ENCODE measurements at regions not wholly inside any gene's neighbourhood (a gene's known extent, or its start where the extent isn't known, plus 50 kb on each side); places are given as distances from the start of the nearest gene placed in this dataset.

DNA sequence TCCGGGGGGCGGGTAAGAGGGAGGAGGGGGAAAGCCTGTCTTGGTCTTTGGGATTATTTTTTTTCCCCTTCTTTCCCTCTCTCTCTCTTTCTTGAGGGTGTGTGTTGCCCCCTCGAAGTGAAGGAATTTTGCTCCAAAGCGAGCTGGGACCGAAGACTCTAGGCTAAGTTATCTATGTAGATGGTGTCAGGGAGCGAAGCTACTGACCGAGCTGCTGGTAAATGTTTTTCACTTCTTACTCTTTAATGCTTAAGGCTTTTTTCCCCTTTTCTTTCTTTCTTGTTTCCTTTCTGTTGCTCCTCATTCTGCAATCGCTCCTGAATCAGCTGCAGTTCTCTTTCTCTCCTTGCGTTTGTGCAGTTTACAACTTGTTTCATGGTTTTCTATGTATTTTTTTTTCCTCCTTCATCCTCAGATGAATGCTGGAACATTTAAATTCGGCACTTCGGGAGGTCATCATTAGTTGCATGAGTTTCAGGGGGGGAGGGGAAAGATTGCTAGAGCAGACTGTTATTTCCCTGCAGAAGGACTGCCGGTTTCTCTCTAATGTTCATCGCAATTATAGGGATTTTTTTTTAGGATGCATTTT lies 1312.0 kb upstream of the WWC1 start:
- Mint-ChIP-seq H3K4me1 (peaks cover 0 to 2% (median 1%) of the 10 kb centered on the region in 4 donors), H3K27me3 (peaks cover 0 to 11% of the 10 kb centered on the region in 2 donors), H3K9me3 (peaks cover 0 to 3% (median 0%) of the 10 kb centered on the region in 8 donors), H3K36me3 (no peaks in the 10 kb centered on the region), H3K4me3 (peak overlapping the region in 6 of 8 donors; percentile 3 to 80 (median 43)), H3K27ac (peak overlapping the region in 1 of 7 donors; percentile 3)
- no peak overlapping the region for H3K27ac ChIP-seq (ENCODE audit: low read depth, low read length)
- POLR2A ChIA-PET (ENCODE audit: partially characterized antibody) = no interaction called here
- H3K36me3 ChIP-seq (ENCODE audit: insufficient read depth, low read length) = no peaks in the 10 kb centered on the region
- no peak overlapping the region for H3K4me3 ChIP-seq (ENCODE audit: low read length in 2 of 2)
- no peaks in the 10 kb centered on the region for H3K4me1 ChIP-seq (ENCODE audit: insufficient read depth, low read length)
- no peak for DNase-seq
- H3K9me3 ChIP-seq (ENCODE audit: control insufficient read depth in 1 of 2, low read length in 2 of 2) = no peaks in the 10 kb centered on the region
- CTCF ChIA-PET (ENCODE audit: partially characterized antibody) = no interaction called here
- no peaks in the 10 kb centered on the region for H3K27me3 ChIP-seq (ENCODE audit: insufficient read depth, low read length)
- intact Hi-C loops (cut with micrococcal nuclease) = no loop called here

DNA sequence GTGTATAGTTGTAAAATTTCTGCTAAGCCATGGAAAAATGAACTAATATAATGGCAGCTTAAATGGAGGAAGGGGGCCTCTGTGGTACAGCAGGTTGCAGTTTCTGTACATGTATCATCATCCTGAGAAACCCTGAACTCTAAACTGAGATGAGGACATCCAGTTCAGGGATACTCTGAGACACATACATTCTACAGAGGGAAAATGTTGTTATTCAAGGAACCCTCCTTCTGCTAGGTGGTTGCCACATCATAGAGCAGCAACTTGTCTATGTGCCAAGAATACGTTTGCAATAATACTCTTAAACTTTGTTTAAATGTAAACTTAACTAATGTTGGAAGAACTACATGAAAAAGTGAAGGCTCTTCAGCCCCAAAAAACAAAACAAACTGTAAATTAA lies 1310.8 kb upstream of the WWC1 start:
- POLR2A ChIA-PET (ENCODE audit: partially characterized antibody) = no interaction called here
- peak overlapping the region in 2 of 8 donors; percentile 1 to 43 for H3K4me3 Mint-ChIP-seq
- no peaks in the 10 kb centered on the region for H3K27me3 ChIP-seq (ENCODE audit: insufficient read depth, low read length)
- H3K4me1 Mint-ChIP-seq = peaks cover 0 to 2% (median 1%) of the 10 kb centered on the region in 4 donors
- H3K9me3 ChIP-seq (ENCODE audit: control insufficient read depth in 1 of 2, low read length in 2 of 2) = no peaks in the 10 kb centered on the region
- H3K36me3 ChIP-seq (ENCODE audit: insufficient read depth, low read length) = no peaks in the 10 kb centered on the region
- no peaks in the 10 kb centered on the region for H3K9me3 Mint-ChIP-seq
- no peaks in the 10 kb centered on the region for H3K4me1 ChIP-seq (ENCODE audit: insufficient read depth, low read length)
- no peak for DNase-seq
- CTCF ChIA-PET (ENCODE audit: partially characterized antibody) = no interaction called here
- H3K27me3 Mint-ChIP-seq = peaks cover 0 to 11% of the 10 kb centered on the region in 2 donors
- H3K27ac ChIP-seq (ENCODE audit: low read depth, low read length) = no peak overlapping the region
- no peak overlapping the region for H3K4me3 ChIP-seq (ENCODE audit: low read length in 2 of 2)
- intact Hi-C loops (cut with micrococcal nuclease) = no loop called here
- no peak overlapping the region for H3K27ac Mint-ChIP-seq
- H3K36me3 Mint-ChIP-seq = no peaks in the 10 kb centered on the region

DNA sequence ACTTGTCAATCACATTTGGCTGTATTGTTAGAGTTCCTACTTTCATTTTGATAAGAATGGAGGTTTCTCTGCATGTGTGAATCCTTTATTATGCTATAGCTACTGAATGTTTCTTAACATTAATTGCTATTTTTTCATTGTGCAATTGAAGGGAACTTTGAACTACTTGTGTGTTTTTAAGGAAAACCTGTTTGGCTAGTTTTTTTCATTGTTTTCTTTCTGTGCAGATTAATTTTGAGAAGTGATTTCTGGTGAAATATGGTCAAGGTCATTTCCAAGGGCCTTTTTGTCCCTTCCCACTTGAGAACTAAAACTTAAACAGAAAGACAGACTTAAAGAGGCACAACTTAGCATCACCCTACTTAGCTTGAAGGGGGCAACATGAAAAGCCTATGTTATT lies 1309.2 kb upstream of the WWC1 start:
- no peak overlapping the region for H3K27ac ChIP-seq (ENCODE audit: low read depth, low read length)
- H3K4me1 Mint-ChIP-seq = peaks cover 0 to 2% (median 1%) of the 10 kb centered on the region in 4 donors
- POLR2A ChIA-PET (ENCODE audit: partially characterized antibody) = no interaction called here
- H3K4me3 Mint-ChIP-seq = no peak overlapping the region
- no peaks in the 10 kb centered on the region for H3K36me3 ChIP-seq (ENCODE audit: insufficient read depth, low read length)
- H3K27ac Mint-ChIP-seq = no peak overlapping the region
- peaks cover 0 to 4% (median 0%) of the 10 kb centered on the region in 8 donors for H3K9me3 Mint-ChIP-seq
- H3K4me1 ChIP-seq (ENCODE audit: insufficient read depth, low read length) = no peaks in the 10 kb centered on the region
- no peaks in the 10 kb centered on the region for H3K36me3 Mint-ChIP-seq
- DNase-seq = no peak
- H3K27me3 Mint-ChIP-seq = peaks cover 0 to 11% of the 10 kb centered on the region in 2 donors
- no peaks in the 10 kb centered on the region for H3K9me3 ChIP-seq (ENCODE audit: control insufficient read depth in 1 of 2, low read length in 2 of 2)
- no peaks in the 10 kb centered on the region for H3K27me3 ChIP-seq (ENCODE audit: insufficient read depth, low read length)
- H3K4me3 ChIP-seq (ENCODE audit: low read length in 2 of 2) = no peak overlapping the region
- intact Hi-C loops (cut with micrococcal nuclease) = no loop called here
- CTCF ChIA-PET (ENCODE audit: partially characterized antibody) = no interaction called here

DNA sequence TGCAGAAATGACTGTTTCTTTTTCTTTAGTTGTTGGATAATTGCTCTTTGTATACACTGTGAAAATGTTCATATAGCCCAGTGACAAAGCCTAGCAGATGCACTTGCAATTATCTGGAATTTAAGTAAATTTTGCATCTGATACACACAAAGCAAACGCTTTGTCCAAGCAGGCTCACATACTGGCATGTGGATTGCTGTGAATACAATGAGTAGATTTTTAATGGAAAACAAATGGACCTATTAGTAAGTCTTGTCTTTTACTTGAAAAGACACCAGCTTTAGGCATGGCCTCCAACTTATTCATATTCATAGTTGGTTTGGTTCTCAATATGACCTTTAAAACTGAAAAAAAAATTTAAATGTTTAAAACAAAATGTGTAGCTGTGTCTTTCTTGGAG lies 1299.8 kb upstream of the WWC1 start:
- no peaks in the 10 kb centered on the region for H3K4me1 Mint-ChIP-seq
- intact Hi-C loops (cut with micrococcal nuclease) = no loop called here
- Histone ChIP-seq H3K4me3 (ENCODE audit: low read length in 2 of 2) (no peak overlapping the region), H3K36me3 (ENCODE audit: insufficient read depth, low read length) (no peaks in the 10 kb centered on the region), H3K9me3 (ENCODE audit: control insufficient read depth in 1 of 2, low read length in 2 of 2) (no peaks in the 10 kb centered on the region), H3K27ac (ENCODE audit: low read depth, low read length) (no peak overlapping the region), H3K27me3 (ENCODE audit: insufficient read depth, low read length) (no peaks in the 10 kb centered on the region), H3K4me1 (ENCODE audit: insufficient read depth, low read length) (no peaks in the 10 kb centered on the region)
- DNase-seq = no peak
- ChIA-PET POLR2A (ENCODE audit: partially characterized antibody) (no interaction called here), CTCF (ENCODE audit: partially characterized antibody) (no interaction called here)
- H3K36me3 Mint-ChIP-seq = no peaks in the 10 kb centered on the region
- H3K9me3 Mint-ChIP-seq = peaks cover 0 to 18% (median 8%) of the 10 kb centered on the region in 8 donors
- no peak overlapping the region for H3K4me3 Mint-ChIP-seq
- H3K27ac Mint-ChIP-seq = no peak overlapping the region
- H3K27me3 Mint-ChIP-seq = no peaks in the 10 kb centered on the region

DNA sequence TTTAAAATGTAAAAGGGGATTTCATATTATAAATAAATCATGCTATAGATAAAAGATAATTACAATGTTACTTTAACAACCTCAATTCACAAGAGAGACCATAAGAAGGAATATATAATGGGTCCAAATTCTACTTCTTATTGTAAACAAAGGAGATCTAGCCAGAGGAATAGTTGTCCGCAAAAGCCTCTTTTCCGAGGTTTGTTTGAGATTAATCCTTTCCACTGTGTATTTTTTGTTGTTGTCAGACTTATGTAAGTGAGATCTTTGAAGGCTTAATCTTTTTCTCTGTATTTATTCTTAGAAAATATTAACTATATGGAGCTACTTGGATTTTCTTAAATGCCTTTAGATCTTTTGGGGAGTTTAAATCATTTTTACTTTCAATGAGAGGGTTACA lies 1299.3 kb upstream of the WWC1 start:
- H3K27ac ChIP-seq (ENCODE audit: low read depth, low read length) = no peak overlapping the region
- H3K36me3 ChIP-seq (ENCODE audit: insufficient read depth, low read length) = no peaks in the 10 kb centered on the region
- Mint-ChIP-seq H3K27me3 (no peaks in the 10 kb centered on the region), H3K9me3 (peaks cover 0 to 18% (median 8%) of the 10 kb centered on the region in 8 donors), H3K36me3 (no peaks in the 10 kb centered on the region), H3K27ac (no peak overlapping the region), H3K4me3 (no peak overlapping the region), H3K4me1 (no peaks in the 10 kb centered on the region)
- no peak for DNase-seq
- no peaks in the 10 kb centered on the region for H3K4me1 ChIP-seq (ENCODE audit: insufficient read depth, low read length)
- no peaks in the 10 kb centered on the region for H3K27me3 ChIP-seq (ENCODE audit: insufficient read depth, low read length)
- intact Hi-C loops (cut with micrococcal nuclease) = no loop called here
- H3K9me3 ChIP-seq (ENCODE audit: control insufficient read depth in 1 of 2, low read length in 2 of 2) = no peaks in the 10 kb centered on the region
- CTCF ChIA-PET (ENCODE audit: partially characterized antibody) = no interaction called here
- POLR2A ChIA-PET (ENCODE audit: partially characterized antibody) = no interaction called here
- H3K4me3 ChIP-seq (ENCODE audit: low read length in 2 of 2) = no peak overlapping the region

DNA sequence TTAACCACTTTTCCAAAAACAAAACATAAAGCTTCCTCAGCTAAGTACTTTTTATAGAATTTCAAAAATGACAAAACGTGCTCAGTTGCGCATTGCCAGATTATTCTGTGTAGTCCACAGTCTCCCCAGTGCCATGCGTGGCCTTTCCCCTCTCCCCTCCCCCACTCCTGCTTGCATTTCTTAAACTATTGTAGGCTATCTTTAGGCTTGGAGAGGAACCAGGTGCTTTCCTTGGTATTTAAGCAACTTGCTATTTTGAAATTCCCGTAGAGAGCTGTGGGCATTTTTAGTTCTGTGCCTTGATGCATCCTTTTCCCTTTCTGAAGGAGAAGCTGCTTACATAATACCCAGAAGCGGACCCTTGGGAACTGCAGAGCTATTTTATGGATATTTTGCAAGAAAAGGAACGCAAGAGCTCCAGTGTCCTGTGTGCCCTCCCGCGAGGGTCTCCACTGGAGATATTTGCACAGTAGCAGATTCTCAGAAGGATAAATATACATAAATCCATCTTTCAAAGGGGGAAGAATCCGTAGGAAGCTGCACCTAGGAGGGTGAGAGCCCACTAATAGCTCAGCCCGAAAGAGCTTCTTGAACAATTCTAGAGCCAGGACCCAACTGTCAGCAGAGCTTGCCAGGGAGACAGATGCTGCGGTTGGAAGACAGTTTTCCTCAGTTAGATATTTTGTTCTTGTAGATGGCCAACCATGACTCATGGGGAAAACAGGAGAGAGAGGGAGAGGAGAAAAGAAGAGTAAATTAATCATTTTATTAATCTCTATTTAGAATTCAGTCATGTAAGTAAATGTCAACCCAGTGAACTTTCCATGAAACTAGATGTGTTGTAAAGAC lies 1298.3 kb upstream of the WWC1 start:
- Histone ChIP-seq H3K4me1 (ENCODE audit: insufficient read depth, low read length) (no peaks in the 10 kb centered on the region), H3K27ac (ENCODE audit: low read depth, low read length) (no peak overlapping the region), H3K4me3 (ENCODE audit: low read length in 2 of 2) (no peak overlapping the region), H3K9me3 (ENCODE audit: control insufficient read depth in 1 of 2, low read length in 2 of 2) (no peaks in the 10 kb centered on the region), H3K36me3 (ENCODE audit: insufficient read depth, low read length) (no peaks in the 10 kb centered on the region), H3K27me3 (ENCODE audit: insufficient read depth, low read length) (no peaks in the 10 kb centered on the region)
- Mint-ChIP-seq H3K4me1 (no peaks in the 10 kb centered on the region), H3K27ac (no peak overlapping the region), H3K27me3 (no peaks in the 10 kb centered on the region), H3K36me3 (no peaks in the 10 kb centered on the region), H3K4me3 (no peak overlapping the region), H3K9me3 (peaks cover 0 to 19% (median 7%) of the 10 kb centered on the region in 8 donors)
- intact Hi-C loops (cut with micrococcal nuclease) = no loop called here
- no peak for DNase-seq
- ChIA-PET POLR2A (ENCODE audit: partially characterized antibody) (no interaction called here), CTCF (ENCODE audit: partially characterized antibody) (no interaction called here)

DNA sequence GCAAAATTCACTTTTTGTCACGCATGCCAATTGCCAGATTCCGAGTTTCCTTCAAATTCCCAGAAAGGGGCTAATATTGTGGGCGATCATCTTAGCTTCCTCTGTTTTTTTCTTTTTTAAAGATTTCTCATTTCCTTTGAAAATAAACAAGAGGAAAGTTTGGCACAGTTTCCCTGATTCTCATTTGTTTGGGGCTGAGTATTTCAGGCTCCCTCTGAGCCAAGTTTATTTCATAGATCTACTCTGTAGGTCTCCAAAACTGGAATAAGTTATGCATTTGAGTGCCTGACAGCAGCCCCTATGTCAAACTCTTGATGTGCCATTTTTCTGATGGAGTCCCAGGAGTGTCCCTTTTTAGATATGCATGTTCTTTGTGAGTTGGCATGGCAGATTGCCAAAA lies 1297.2 kb upstream of the WWC1 start:
- ChIA-PET CTCF (ENCODE audit: partially characterized antibody) (no interaction called here), POLR2A (ENCODE audit: partially characterized antibody) (no interaction called here)
- peaks cover 1 to 19% (median 8%) of the 10 kb centered on the region in 8 donors for H3K9me3 Mint-ChIP-seq
- no peaks in the 10 kb centered on the region for H3K27me3 Mint-ChIP-seq
- DNase-seq = no peak
- intact Hi-C loops (cut with micrococcal nuclease) = no loop called here
- no peak overlapping the region for H3K27ac Mint-ChIP-seq
- Histone ChIP-seq H3K27me3 (ENCODE audit: insufficient read depth, low read length) (no peaks in the 10 kb centered on the region), H3K27ac (ENCODE audit: low read depth, low read length) (no peak overlapping the region), H3K4me1 (ENCODE audit: insufficient read depth, low read length) (no peaks in the 10 kb centered on the region), H3K4me3 (ENCODE audit: low read length in 2 of 2) (no peak overlapping the region), H3K9me3 (ENCODE audit: control insufficient read depth in 1 of 2, low read length in 2 of 2) (no peaks in the 10 kb centered on the region), H3K36me3 (ENCODE audit: insufficient read depth, low read length) (no peaks in the 10 kb centered on the region)
- no peak overlapping the region for H3K4me3 Mint-ChIP-seq
- no peaks in the 10 kb centered on the region for H3K36me3 Mint-ChIP-seq
- no peaks in the 10 kb centered on the region for H3K4me1 Mint-ChIP-seq

Measured in CD4-positive, alpha-beta memory T cell (primary cell).